ENCODE measurements at regions not wholly inside any gene's neighbourhood (a gene's known extent, or its start where the extent isn't known, plus 50 kb on each side); places are given as distances from the start of the nearest gene placed in this dataset.
"Not testable (repeated sequence)": the region's sequence is repeated elsewhere in the genome, so short reads cannot be mapped to it uniquely, and the experiment has no call there.

DNA sequence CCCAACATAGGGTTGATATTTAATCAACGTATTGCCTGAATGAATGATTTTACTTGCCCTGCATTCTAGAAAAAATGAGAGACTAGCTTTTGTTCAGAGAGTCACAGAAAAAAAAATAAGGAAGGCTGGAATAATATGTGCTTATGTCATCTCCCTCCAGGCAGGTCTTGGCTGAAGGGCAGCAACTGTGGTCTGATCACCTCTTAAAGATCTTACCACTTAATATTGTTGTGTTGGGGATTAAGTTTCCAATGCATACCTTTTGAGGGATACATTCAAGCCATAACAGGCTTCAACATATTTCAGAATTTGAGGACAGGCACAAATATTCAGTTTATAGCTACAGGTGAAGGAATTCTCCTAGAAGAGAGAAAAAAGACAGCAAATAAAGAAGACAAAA is 157.3 kb upstream of the S1PR3 start:
- WGBS, 2 experiments, result 92 to 100% methylated on average over 1 of the region's 1 CpG
- Histone ChIP-seq H3K27ac (ENCODE audit: insufficient read depth, low read depth, low read length, poor library complexity, severe bottlenecking) (no peak overlapping the region), H3K4me1 (ENCODE audit: control insufficient read depth, insufficient read depth, low read length) (no peaks in the 10 kb centered on the region), H3K27me3 (ENCODE audit: control insufficient read depth, insufficient read depth, low read length, poor library complexity, severe bottlenecking) (no peaks in the 10 kb centered on the region), H3K4me3 (ENCODE audit: insufficient read depth, low read depth, low read length) (no peak overlapping the region), H3K36me3 (ENCODE audit: control insufficient read depth, insufficient read depth, low read length) (no peaks in the 10 kb centered on the region), H3K9me3 (ENCODE audit: control insufficient read depth, low read length) (no peaks in the 10 kb centered on the region)

DNA sequence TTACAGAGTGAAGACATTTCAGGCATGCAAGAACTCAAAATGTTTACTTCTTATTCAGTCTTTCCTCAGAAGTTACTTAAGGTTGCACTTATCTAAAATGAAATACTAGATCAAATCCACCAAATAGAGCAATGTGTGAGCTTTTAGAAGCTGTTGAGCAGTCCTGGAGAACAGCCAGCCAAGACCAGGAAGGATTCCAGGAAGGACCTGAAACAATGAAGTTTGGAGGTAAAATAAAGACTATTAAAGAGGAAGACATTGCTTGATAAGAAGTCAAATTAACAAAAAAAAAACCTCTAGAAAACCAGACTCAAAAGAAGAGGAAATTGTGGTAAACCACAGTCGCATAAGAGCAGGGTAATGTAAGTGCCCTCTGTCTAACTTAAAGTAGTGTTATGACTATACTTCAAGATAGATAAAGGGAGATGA is 156.2 kb upstream of the S1PR3 start:
- Histone ChIP-seq H3K4me3 (ENCODE audit: insufficient read depth, low read depth, low read length) (no peak overlapping the region), H3K36me3 (ENCODE audit: control insufficient read depth, insufficient read depth, low read length) (no peaks in the 10 kb centered on the region), H3K27me3 (ENCODE audit: control insufficient read depth, insufficient read depth, low read length, poor library complexity, severe bottlenecking) (no peaks in the 10 kb centered on the region), H3K9me3 (ENCODE audit: control insufficient read depth, low read length) (no peaks in the 10 kb centered on the region), H3K4me1 (ENCODE audit: control insufficient read depth, insufficient read depth, low read length) (no peaks in the 10 kb centered on the region), H3K27ac (ENCODE audit: insufficient read depth, low read depth, low read length, poor library complexity, severe bottlenecking) (no peak overlapping the region)
- 100% methylated on average over 1 of the region's 1 CpG for WGBS, 2 experiments

DNA sequence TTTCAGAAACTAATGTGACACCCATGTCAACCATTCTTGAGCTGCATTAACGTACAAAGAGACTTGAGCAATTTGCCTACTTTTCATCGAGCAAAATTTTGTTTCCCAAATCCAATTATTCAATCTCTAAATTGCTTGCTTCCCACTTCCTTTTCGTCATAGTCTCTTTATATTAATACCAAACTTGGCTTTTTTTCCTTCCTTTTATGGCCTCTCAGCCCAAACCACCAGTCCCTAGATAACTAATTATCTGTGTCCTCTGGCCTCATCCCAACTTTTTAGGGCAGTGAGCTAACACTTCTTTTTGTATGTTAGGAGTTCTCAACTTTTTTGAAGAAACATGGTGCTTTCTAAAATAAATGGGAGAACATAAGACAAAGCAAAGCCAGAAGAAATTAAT is 155.5 kb upstream of the S1PR3 start:
- Histone ChIP-seq H3K4me1 (ENCODE audit: control insufficient read depth, insufficient read depth, low read length) (no peaks in the 10 kb centered on the region), H3K9me3 (ENCODE audit: control insufficient read depth, low read length) (no peaks in the 10 kb centered on the region), H3K27me3 (ENCODE audit: control insufficient read depth, insufficient read depth, low read length, poor library complexity, severe bottlenecking) (no peaks in the 10 kb centered on the region), H3K4me3 (ENCODE audit: insufficient read depth, low read depth, low read length) (no peak overlapping the region), H3K27ac (ENCODE audit: insufficient read depth, low read depth, low read length, poor library complexity, severe bottlenecking) (no peak overlapping the region), H3K36me3 (ENCODE audit: control insufficient read depth, insufficient read depth, low read length) (no peaks in the 10 kb centered on the region)
- WGBS, 2 experiments, result 93 to 96% methylated on average over 3 of the region's 3 CpGs

DNA sequence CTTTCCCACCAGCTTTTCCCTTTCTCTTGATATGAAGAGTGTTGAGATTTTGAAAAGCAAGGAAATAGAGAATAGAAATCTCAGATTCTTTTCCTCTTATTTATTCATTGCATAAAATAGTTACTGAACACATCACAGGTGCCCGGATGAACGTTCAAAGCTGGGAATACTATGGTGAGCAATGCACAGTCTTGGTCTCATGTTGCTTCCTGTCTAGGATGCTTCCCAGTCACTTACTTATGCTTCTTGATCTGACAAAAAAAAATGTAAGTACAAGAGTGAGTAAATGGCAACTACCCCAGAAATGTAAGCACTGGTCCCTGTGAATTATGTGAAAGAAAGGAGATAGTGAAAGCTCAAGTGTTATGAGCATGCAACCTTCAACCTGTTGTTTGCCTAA is 153.5 kb upstream of the S1PR3 start:
- Histone ChIP-seq H3K27me3 (ENCODE audit: control insufficient read depth, insufficient read depth, low read length, poor library complexity, severe bottlenecking) (no peaks in the 10 kb centered on the region), H3K27ac (ENCODE audit: insufficient read depth, low read depth, low read length, poor library complexity, severe bottlenecking) (no peak overlapping the region), H3K4me1 (ENCODE audit: control insufficient read depth, insufficient read depth, low read length) (no peaks in the 10 kb centered on the region), H3K36me3 (ENCODE audit: control insufficient read depth, insufficient read depth, low read length) (no peaks in the 10 kb centered on the region), H3K4me3 (ENCODE audit: insufficient read depth, low read depth, low read length) (no peak overlapping the region), H3K9me3 (ENCODE audit: control insufficient read depth, low read length) (no peaks in the 10 kb centered on the region)
- WGBS, 2 experiments, result 88 to 100% methylated on average over 2 of the region's 2 CpGs

DNA sequence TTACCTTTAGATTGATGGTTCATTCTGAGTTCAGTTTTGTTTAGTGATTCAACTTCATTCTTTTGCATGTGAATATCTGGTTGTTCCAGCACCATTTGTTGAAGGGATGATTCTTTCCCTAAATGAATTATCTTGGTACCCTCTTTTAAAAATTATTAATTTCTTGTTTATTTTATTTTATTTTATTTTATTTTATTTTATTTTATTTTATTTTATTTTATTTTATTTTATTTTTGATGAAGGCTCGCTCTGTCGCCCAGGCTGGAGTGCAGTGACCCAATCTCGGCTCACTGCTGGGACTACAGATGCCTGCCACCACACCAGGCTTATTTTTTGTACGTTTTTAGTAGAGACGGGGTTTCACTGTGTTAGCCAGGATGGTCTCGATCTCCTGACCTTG is 141.4 kb upstream of the S1PR3 start:
- H3K27ac ChIP-seq (ENCODE audit: insufficient read depth, low read depth, low read length, poor library complexity, severe bottlenecking); H3K4me3 ChIP-seq (ENCODE audit: insufficient read depth, low read depth, low read length); H3K9me3 ChIP-seq (ENCODE audit: control insufficient read depth, low read length); H3K27me3 ChIP-seq (ENCODE audit: control insufficient read depth, insufficient read depth, low read length, poor library complexity, severe bottlenecking); H3K36me3 ChIP-seq (ENCODE audit: control insufficient read depth, insufficient read depth, low read length); H3K4me1 ChIP-seq (ENCODE audit: control insufficient read depth, insufficient read depth, low read length): not testable (repeated sequence)
- WGBS, 2 experiments, result 90 to 92% methylated on average over 6 of the region's 6 CpGs

DNA sequence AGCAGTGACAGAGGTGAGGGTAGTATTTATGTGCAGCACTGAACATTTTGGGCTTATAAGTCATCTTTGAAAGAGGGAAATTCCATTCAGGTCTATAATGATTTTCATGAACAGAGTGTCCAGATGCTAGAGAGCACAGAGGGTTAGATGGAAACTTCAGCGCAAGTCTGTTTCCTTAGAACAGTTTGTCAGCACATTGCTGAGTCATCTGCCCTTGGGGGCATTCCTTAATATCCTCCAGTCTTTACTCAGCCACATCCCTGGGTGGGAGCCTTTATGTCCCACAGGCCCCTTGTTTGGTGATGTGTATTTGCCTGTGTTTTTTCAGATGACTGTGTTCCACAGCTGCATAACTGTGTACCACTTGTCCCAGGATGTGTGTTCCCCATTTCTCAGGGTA is 138.5 kb upstream of the S1PR3 start:
- Histone ChIP-seq H3K4me1 (ENCODE audit: control insufficient read depth, insufficient read depth, low read length) (no peaks in the 10 kb centered on the region), H3K9me3 (ENCODE audit: control insufficient read depth, low read length) (no peaks in the 10 kb centered on the region), H3K4me3 (ENCODE audit: insufficient read depth, low read depth, low read length) (no peak overlapping the region), H3K27me3 (ENCODE audit: control insufficient read depth, insufficient read depth, low read length, poor library complexity, severe bottlenecking) (no peaks in the 10 kb centered on the region), H3K36me3 (ENCODE audit: control insufficient read depth, insufficient read depth, low read length) (no peaks in the 10 kb centered on the region), H3K27ac (ENCODE audit: insufficient read depth, low read depth, low read length, poor library complexity, severe bottlenecking) (no peak overlapping the region)
- 80 to 95% methylated on average over 1 of the region's 1 CpG for WGBS, 2 experiments

DNA sequence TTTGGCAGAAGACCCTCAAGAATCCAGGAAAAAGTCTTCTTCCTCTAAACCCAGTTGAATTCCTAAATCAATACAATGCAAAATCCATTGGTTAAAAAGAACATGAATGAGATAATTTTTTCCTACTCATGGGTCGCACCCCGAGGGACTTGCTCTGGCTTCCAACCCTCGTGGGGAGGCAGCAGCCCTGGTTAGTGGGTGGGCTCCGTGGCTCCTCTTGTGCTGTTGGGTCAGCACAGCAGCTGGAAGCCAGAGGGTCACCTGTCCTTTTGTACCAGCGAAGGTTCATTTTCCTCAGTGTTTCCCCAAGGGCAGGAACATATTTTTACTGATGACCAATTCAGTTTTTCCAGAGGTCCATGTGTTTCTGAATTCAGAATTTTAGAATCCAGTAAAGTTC is 120.6 kb upstream of the S1PR3 start:
- Histone ChIP-seq H3K9me3 (ENCODE audit: control insufficient read depth, low read length) (no peaks in the 10 kb centered on the region), H3K27me3 (ENCODE audit: control insufficient read depth, insufficient read depth, low read length, poor library complexity, severe bottlenecking) (no peaks in the 10 kb centered on the region), H3K4me3 (ENCODE audit: insufficient read depth, low read depth, low read length) (no peak overlapping the region), H3K27ac (ENCODE audit: insufficient read depth, low read depth, low read length, poor library complexity, severe bottlenecking) (no peak overlapping the region), H3K36me3 (ENCODE audit: control insufficient read depth, insufficient read depth, low read length) (no peaks in the 10 kb centered on the region), H3K4me1 (ENCODE audit: control insufficient read depth, insufficient read depth, low read length) (peaks cover 4% of the 10 kb centered on the region)
- WGBS, 2 experiments, result 93 to 95% methylated on average over 5 of the region's 5 CpGs

DNA sequence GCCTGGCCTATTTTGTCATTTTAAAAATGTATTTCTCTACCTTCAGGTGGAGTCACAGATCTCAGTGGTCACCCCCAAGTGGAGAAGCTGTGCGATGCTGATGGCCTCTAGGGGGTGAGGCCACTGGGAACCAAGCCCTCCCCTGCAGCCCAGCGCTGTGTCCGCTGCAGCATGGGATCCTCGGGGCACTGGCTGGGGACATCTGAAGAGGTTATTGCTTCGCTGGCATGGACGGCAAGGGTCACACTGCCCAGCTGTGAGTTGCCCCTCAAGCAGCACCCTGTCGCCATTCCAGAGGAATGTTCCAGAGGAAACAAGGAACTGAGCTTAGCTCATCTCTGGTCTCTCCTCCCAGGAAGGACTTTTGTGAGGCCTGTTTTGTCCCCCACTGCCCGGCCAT is 119.6 kb upstream of the S1PR3 start:
- Histone ChIP-seq H3K36me3 (ENCODE audit: control insufficient read depth, insufficient read depth, low read length) (no peaks in the 10 kb centered on the region), H3K9me3 (ENCODE audit: control insufficient read depth, low read length) (no peaks in the 10 kb centered on the region), H3K27me3 (ENCODE audit: control insufficient read depth, insufficient read depth, low read length, poor library complexity, severe bottlenecking) (no peaks in the 10 kb centered on the region), H3K27ac (ENCODE audit: insufficient read depth, low read depth, low read length, poor library complexity, severe bottlenecking) (no peak overlapping the region), H3K4me1 (ENCODE audit: control insufficient read depth, insufficient read depth, low read length) (peaks cover 4% of the 10 kb centered on the region), H3K4me3 (ENCODE audit: insufficient read depth, low read depth, low read length) (no peak overlapping the region)
- WGBS, 2 experiments, result 93% methylated on average over 8 of the region's 8 CpGs

DNA sequence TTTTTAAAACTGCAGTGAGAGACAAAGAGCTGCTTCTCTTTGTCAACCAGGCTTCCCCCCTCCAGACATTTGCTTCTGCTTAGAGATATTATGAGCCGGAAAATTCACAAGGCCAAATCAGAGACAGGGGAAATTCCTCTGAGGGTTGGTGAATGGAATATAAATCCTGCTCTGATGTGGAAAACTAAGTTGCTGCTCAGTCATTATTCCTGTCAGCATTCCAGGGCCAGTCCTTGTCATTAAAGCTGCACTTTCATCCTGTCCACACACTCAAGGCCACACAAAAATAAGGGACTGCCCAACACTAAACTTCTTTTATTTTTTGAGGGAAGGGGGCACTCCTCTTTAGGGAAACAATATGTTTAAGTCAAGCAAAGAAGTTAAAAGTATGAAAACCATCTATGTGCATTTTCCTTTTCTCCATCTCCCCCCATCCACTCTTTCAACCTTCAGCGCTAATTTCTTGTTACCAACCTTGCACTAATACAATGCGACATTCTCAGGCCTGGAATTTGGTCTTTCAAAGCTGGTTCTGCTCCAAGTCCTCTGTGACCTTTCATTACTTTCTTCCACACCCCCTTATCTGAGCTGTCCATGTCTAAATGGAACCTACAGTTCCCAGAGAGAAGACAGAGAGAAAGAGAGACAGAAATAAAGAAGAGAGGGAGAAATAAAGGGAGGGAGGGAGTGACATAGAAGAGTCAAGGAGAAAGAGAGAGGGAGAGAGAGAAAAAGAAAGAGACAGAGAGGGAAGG is 118.9 kb upstream of the S1PR3 start:
- Histone ChIP-seq H3K4me1 (ENCODE audit: control insufficient read depth, insufficient read depth, low read length) (peaks cover 4% of the 10 kb centered on the region), H3K27ac (ENCODE audit: insufficient read depth, low read depth, low read length, poor library complexity, severe bottlenecking) (no peak overlapping the region), H3K36me3 (ENCODE audit: control insufficient read depth, insufficient read depth, low read length) (no peaks in the 10 kb centered on the region), H3K27me3 (ENCODE audit: control insufficient read depth, insufficient read depth, low read length, poor library complexity, severe bottlenecking) (no peaks in the 10 kb centered on the region), H3K9me3 (ENCODE audit: control insufficient read depth, low read length) (no peaks in the 10 kb centered on the region), H3K4me3 (ENCODE audit: insufficient read depth, low read depth, low read length) (no peak overlapping the region)
- WGBS, 2 experiments, result 89 to 98% methylated on average over 3 of the region's 3 CpGs

DNA sequence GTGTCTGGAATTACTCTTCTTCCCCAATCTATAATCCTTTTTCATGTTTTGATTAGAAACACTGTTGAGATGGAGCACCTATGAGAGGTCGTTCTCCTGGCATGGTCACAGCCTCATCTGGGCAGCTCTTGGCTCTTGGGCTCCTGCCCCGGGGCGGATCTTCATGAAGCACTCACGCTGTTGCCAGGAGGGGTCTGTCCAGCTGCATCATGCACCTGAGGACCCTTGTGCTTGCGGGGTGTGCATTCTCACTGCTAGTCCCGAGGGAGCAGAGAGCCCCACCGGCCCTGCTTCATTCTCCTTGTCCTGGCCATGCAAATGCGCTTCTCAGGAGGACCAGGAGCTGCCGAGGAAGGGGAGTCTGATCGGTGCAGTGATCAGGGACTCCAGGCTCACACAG is 117.6 kb upstream of the S1PR3 start:
- no peak overlapping the region for H3K27ac ChIP-seq (ENCODE audit: insufficient read depth, low read depth, low read length, poor library complexity, severe bottlenecking)
- WGBS, 2 experiments, result 88 to 89% methylated on average over 10 of the region's 10 CpGs
- no peaks in the 10 kb centered on the region for H3K9me3 ChIP-seq (ENCODE audit: control insufficient read depth, low read length)
- H3K27me3 ChIP-seq (ENCODE audit: control insufficient read depth, insufficient read depth, low read length, poor library complexity, severe bottlenecking), result no peaks in the 10 kb centered on the region
- no peak overlapping the region for H3K4me3 ChIP-seq (ENCODE audit: insufficient read depth, low read depth, low read length)
- peaks cover 4% of the 10 kb centered on the region for H3K4me1 ChIP-seq (ENCODE audit: control insufficient read depth, insufficient read depth, low read length)
- no peaks in the 10 kb centered on the region for H3K36me3 ChIP-seq (ENCODE audit: control insufficient read depth, insufficient read depth, low read length)

DNA sequence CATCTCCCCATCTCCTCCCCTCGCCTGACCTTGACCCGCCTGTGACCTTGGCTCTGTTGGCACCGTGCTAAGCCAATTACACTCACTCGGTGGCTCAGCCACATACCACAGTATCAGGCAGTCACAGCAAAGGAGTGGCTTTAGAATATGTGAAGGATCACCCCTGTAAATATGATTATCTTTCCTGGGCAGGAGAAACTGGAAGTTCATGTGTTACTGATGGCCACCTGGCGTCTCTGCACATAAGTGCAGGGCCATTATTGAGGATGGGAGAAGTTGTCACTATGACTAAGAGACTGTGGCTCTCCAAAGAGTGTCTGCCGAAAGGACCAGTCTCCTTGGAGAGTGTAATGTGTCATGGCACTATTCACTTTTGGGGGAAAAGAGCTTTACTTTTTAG is 116.9 kb upstream of the S1PR3 start:
- H3K27ac ChIP-seq (ENCODE audit: insufficient read depth, low read depth, low read length, poor library complexity, severe bottlenecking), result no peak overlapping the region
- no peak overlapping the region for H3K4me3 ChIP-seq (ENCODE audit: insufficient read depth, low read depth, low read length)
- no peaks in the 10 kb centered on the region for H3K36me3 ChIP-seq (ENCODE audit: control insufficient read depth, insufficient read depth, low read length)
- WGBS, 2 experiments, result 92 to 96% methylated on average over 6 of the region's 6 CpGs
- H3K4me1 ChIP-seq (ENCODE audit: control insufficient read depth, insufficient read depth, low read length), result peaks cover 4% of the 10 kb centered on the region
- H3K27me3 ChIP-seq (ENCODE audit: control insufficient read depth, insufficient read depth, low read length, poor library complexity, severe bottlenecking), result no peaks in the 10 kb centered on the region
- H3K9me3 ChIP-seq (ENCODE audit: control insufficient read depth, low read length), result no peaks in the 10 kb centered on the region
